ENCODE measurements at regions not wholly inside any gene's neighbourhood (a gene's known extent, or its start where the extent isn't known, plus 50 kb on each side); places are given as distances from the start of the nearest gene placed in this dataset.
A peak's percentile ranks its signal among the peaks of the same experiment; 100 is the strongest.

- Mint-ChIP-seq H3K9me3 (peaks cover 22% of the 10 kb centered on the region), H3K36me3 (no peaks in the 10 kb centered on the region), H3K27ac (no peak overlapping the region), H3K27me3 (ENCODE audit: low read depth) (no peaks in the 10 kb centered on the region), H3K4me1 (peaks cover 11% of the 10 kb centered on the region), H3K4me3 (no peak overlapping the region)
- ATAC-seq: peak; percentile 60
- POLR2A ChIA-PET: no interaction called here
- CTCF ChIA-PET: interaction anchor here (1.3 kb wide), 1 partner anchor 60 kb away, joined by 4 read pairs; no protein-coding TSS in a partner anchor
- DNase-seq (ENCODE audit: low spot score): no peak
- TF ChIP-seq TP53 (CRISPR knock-in tag; IDR thresholded peaks at IDR 0.05) (no peak), ZMAT4 (CRISPR knock-in tag; IDR thresholded peaks at IDR 0.05) (no peak), ZNF317 (CRISPR knock-in tag; IDR thresholded peaks at IDR 0.05; ENCODE audit: borderline replicate concordance, low read depth) (no peak), RELA (CRISPR knock-in tag; IDR thresholded peaks at IDR 0.05; ENCODE audit: borderline replicate concordance) (no peak)
These were observed 212.8 kb upstream of the KLF12 start for GRCh38 chr13:74346960-74347359.

GRCh38 chr13:74338341-74338740, 204.1 kb upstream of the KLF12 start:
- 0 out of 2 replicates have a peak, but pooled peaks cover 3% of the 10 kb centered on the region for H3K9me3 Mint-ChIP-seq
- ChIA-PET CTCF (no interaction called here), POLR2A (no interaction called here)
- H3K27ac Mint-ChIP-seq: no peak overlapping the region
- peaks cover 9% of the 10 kb centered on the region for H3K4me1 Mint-ChIP-seq
- no peak for TF ChIP-seq ZNF121 (CRISPR knock-in tag; IDR thresholded peaks at IDR 0.05)
- no peak for TF ChIP-seq E2F1 (CRISPR knock-in tag; IDR thresholded peaks at IDR 0.05)
- no peak for TF ChIP-seq ESRRA (CRISPR knock-in tag; IDR thresholded peaks at IDR 0.05; ENCODE audit: borderline replicate concordance)
- no peak for TF ChIP-seq MLX (CRISPR knock-in tag; IDR thresholded peaks at IDR 0.05)
- no peak for TF ChIP-seq KAT7 (CRISPR knock-in tag; IDR thresholded peaks at IDR 0.05; ENCODE audit: borderline replicate concordance)
- TF ChIP-seq JAZF1 (CRISPR knock-in tag; IDR thresholded peaks at IDR 0.05): no peak
- TF ChIP-seq CBFB (CRISPR knock-in tag; IDR thresholded peaks at IDR 0.05; ENCODE audit: low read depth): no peak
- TF ChIP-seq ZBTB43 (CRISPR knock-in tag; IDR thresholded peaks at IDR 0.05): no peak
- no peak for TF ChIP-seq ZMAT4 (CRISPR knock-in tag; IDR thresholded peaks at IDR 0.05)
- no peak for TF ChIP-seq AFF4 (CRISPR knock-in tag; IDR thresholded peaks at IDR 0.05; ENCODE audit: borderline replicate concordance)
- no peak for TF ChIP-seq TP53 (CRISPR knock-in tag; IDR thresholded peaks at IDR 0.05)
- no peak for TF ChIP-seq ATF6 (CRISPR knock-in tag; IDR thresholded peaks at IDR 0.05)
- no peak for TF ChIP-seq ZNF263 (CRISPR knock-in tag; IDR thresholded peaks at IDR 0.05; ENCODE audit: low read depth)
- no peak for TF ChIP-seq GABPB1 (CRISPR knock-in tag; IDR thresholded peaks at IDR 0.05)
- no peak for TF ChIP-seq ZNF396 (CRISPR knock-in tag; IDR thresholded peaks at IDR 0.05; ENCODE audit: borderline replicate concordance)
- TF ChIP-seq USF1 (CRISPR knock-in tag; IDR thresholded peaks at IDR 0.05): no peak
- no peak for TF ChIP-seq MXD4 (CRISPR knock-in tag; IDR thresholded peaks at IDR 0.05; ENCODE audit: borderline replicate concordance)
- TF ChIP-seq NFE2L1 (CRISPR knock-in tag; IDR thresholded peaks at IDR 0.05): no peak
- no peak for TF ChIP-seq ZNF512 (CRISPR knock-in tag; IDR thresholded peaks at IDR 0.05; ENCODE audit: borderline replicate concordance)
- no peak for TF ChIP-seq IRF2 (CRISPR knock-in tag; IDR thresholded peaks at IDR 0.05; ENCODE audit: borderline replicate concordance, low read depth)
- H3K36me3 Mint-ChIP-seq: no peaks in the 10 kb centered on the region
- no peak for DNase-seq (ENCODE audit: low spot score)
- H3K4me3 Mint-ChIP-seq: no peak overlapping the region
- H3K27me3 Mint-ChIP-seq (ENCODE audit: low read depth): no peaks in the 10 kb centered on the region
- no peak for ATAC-seq

Data from WTC11 (cell line).